GM23248 (cell line): ENCODE measurements at regions not wholly inside any gene's neighbourhood (a gene's known extent, or its start where the extent isn't known, plus 50 kb on each side); places are given as distances from the start of the nearest gene placed in this dataset.
"Not testable (repeated sequence)": the region's sequence is repeated elsewhere in the genome, so short reads cannot be mapped to it uniquely, and the experiment has no call there.

Experiments
- EZH2 ChIP-seq: fragments of 200-600 bp; sonication (generic); IDR thresholded peaks from 2 replicates; pipeline ENCODE4 v1.6.1; 2018; ENCODE audit warnings: antibody characterized with exemption, mild to moderate bottlenecking; ENCODE audit not compliant: insufficient read depth, poor library complexity, severe bottlenecking
- EZH2phosphoT487 ChIP-seq: fragments of 200-600 bp; sonication (generic); IDR thresholded peaks from 2 replicates; pipeline ENCODE4 v1.6.1; 2018; ENCODE audit warnings: antibody characterized with exemption, moderate library complexity, mild to moderate bottlenecking, low read depth; ENCODE audit not compliant: insufficient read depth

GRCh38 chr1:146307632-146308031, 78.8 kb upstream of the NOTCH2NLA start:
- TF ChIP-seq EZH2phosphoT487, EZH2: not testable (repeated sequence)
